Cardiac muscle cell (in vitro differentiated cells and primary cell): ENCODE measurements at regions not wholly inside any gene's neighbourhood (a gene's known extent, or its start where the extent isn't known, plus 50 kb on each side); places are given as distances from the start of the nearest gene placed in this dataset.

Experiments used
- DNase-seq, 2 donors: peaks; one replicate each; pipeline versions ENCODE4 v3.0.0 to v3.0.0-alpha.2; 2010 to 2017; ENCODE audit warnings: low read depth in 1 of 2, low spot score in 1 of 2
- H3K27ac ChIP-seq: fragments of 200-600 bp; sonication (generic); 2 replicates; pipeline ENCODE4 v1.5.1; 2016
- H3K27me3 ChIP-seq: fragments of 200-600 bp; sonication (generic); 2 replicates; pipeline ENCODE4 v1.6.0; 2016; ENCODE audit warnings: control low read depth
- H3K36me3 ChIP-seq: fragments of 200-600 bp; sonication (generic); 2 replicates; pipeline ENCODE4 v1.5.1; 2016; ENCODE audit warnings: control low read depth
- H3K4me1 ChIP-seq: fragments of 200-600 bp; sonication (generic); 2 replicates; pipeline ENCODE4 v1.8.1; 2017; ENCODE audit warnings: low read depth, mild to moderate bottlenecking, mixed run types
- H3K4me3 ChIP-seq: fragments of 200-600 bp; sonication (generic); 2 replicates; pipeline ENCODE4 v1.5.1; 2016; ENCODE audit warnings: mild to moderate bottlenecking
- H3K9me3 ChIP-seq: fragments of 200-600 bp; sonication (generic); 2 replicates; pipeline ENCODE4 v1.5.1; 2017; ENCODE audit warnings: low read depth, mild to moderate bottlenecking, control low read depth
- TF ChIP-seq, protein P1 (sequence below): IDR thresholded peaks from 2 replicates; pipeline ENCODE4 v1.5.1; 2012; ENCODE audit warnings: low read depth, mild to moderate bottlenecking, low read length

DNA sequence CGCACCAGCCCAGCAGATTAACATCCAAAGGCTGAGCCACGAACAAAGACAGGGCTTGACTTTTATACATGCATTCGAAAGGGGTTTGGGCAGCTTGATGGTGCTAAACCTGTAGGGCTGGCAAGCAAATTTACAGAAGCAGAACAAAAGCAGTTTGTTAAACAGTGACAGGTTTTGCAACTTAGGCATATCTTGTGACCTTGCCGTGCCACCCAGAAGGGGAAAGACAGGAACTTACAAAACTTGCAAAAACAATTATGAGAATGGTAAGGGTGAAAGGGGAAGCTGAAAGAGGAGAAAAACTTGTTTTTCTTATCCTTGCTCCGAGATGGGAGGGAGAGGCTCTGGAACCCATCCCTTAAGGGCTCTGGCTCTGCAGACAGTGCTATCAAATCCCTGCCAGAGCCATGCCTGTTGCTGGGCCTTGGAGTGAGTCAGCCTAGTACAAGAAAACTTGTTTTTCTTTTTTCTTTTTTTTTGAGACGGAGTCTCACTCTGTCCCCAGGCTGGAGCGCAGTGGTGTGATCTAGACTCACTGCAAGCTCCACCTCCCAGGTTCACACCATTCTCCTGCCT is 1325.2 kb upstream of the PRR20A start:
- Histone ChIP-seq H3K27ac (no peak overlapping the region), H3K27me3 (no peaks in the 10 kb centered on the region), H3K4me3 (no peak overlapping the region), H3K4me1 (no peaks in the 10 kb centered on the region), H3K36me3 (no peaks in the 10 kb centered on the region), H3K9me3 (no peaks in the 10 kb centered on the region)
- TF ChIP-seq, protein P1, sequence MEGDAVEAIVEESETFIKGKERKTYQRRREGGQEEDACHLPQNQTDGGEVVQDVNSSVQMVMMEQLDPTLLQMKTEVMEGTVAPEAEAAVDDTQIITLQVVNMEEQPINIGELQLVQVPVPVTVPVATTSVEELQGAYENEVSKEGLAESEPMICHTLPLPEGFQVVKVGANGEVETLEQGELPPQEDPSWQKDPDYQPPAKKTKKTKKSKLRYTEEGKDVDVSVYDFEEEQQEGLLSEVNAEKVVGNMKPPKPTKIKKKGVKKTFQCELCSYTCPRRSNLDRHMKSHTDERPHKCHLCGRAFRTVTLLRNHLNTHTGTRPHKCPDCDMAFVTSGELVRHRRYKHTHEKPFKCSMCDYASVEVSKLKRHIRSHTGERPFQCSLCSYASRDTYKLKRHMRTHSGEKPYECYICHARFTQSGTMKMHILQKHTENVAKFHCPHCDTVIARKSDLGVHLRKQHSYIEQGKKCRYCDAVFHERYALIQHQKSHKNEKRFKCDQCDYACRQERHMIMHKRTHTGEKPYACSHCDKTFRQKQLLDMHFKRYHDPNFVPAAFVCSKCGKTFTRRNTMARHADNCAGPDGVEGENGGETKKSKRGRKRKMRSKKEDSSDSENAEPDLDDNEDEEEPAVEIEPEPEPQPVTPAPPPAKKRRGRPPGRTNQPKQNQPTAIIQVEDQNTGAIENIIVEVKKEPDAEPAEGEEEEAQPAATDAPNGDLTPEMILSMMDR, result no peak
- no peak for DNase-seq

DNA sequence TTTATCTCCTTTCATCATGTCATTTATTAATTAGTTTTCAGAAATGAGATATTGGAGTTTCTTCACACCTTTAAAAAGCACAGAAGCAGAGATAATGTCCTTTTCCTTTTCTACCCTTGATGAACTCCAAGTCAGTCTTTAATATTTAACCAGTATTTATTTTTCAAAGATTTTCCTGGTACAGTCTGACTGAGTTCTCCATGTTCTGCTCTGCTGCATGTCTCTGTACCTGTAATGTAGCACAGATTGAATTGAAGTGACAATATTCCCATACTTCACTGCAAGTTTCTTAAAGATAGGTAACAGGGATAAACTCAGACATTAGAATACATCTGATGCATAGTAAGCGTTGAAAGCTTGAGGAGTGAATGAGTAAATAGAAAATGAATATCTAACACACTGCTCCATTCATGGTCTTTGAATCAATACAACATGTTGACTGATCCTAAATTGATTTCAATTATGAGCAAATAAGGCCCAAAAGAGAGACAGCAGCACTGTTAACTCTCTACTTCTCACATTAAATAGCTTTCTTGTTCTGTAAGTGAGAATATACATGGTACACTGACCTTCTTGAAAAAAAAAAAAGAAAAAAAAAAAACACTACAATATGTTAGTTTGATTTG is 1323.6 kb upstream of the PRR20A start:
- Histone ChIP-seq H3K36me3 (no peaks in the 10 kb centered on the region), H3K27ac (no peak overlapping the region), H3K4me3 (no peak overlapping the region), H3K27me3 (no peaks in the 10 kb centered on the region), H3K4me1 (no peaks in the 10 kb centered on the region), H3K9me3 (no peaks in the 10 kb centered on the region)
- DNase-seq, result no peak
- TF ChIP-seq, protein P1, result no peak

DNA sequence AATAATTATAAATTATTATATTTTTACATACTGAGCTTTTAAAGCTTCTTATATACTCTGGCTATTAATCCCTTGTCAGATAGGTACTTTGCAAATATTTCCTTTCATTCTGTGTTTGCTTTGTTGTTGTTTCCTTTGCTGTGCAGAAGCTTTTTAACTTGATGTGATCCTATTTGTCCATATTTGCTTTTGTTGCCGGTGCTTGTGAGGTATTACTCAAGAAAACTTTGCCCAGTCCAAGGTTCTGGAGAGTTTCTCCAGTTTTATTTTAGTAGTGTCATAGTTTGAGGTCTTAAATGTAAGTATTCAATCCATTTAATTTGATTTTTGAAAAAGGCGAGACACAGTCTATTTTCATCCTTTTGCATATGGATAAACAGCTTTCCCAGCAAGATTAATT is 1319.9 kb upstream of the PRR20A start:
- Histone ChIP-seq H3K9me3 (no peaks in the 10 kb centered on the region), H3K4me1 (no peaks in the 10 kb centered on the region), H3K27ac (no peak overlapping the region), H3K36me3 (no peaks in the 10 kb centered on the region), H3K4me3 (no peak overlapping the region), H3K27me3 (no peaks in the 10 kb centered on the region)
- TF ChIP-seq, protein P1, result no peak
- no peak for DNase-seq

- H3K4me1 ChIP-seq, result no peaks in the 10 kb centered on the region
- no peaks in the 10 kb centered on the region for H3K9me3 ChIP-seq
- H3K36me3 ChIP-seq, result no peaks in the 10 kb centered on the region
- H3K27ac ChIP-seq, result no peak overlapping the region
- H3K27me3 ChIP-seq, result no peaks in the 10 kb centered on the region
- H3K4me3 ChIP-seq, result no peak overlapping the region
- DNase-seq, result no peak
- TF ChIP-seq, protein P1, result no peak
These were observed 1271.1 kb upstream of the PRR20A start for GRCh38 chr13:55869648-55870047.

- H3K36me3 ChIP-seq, result no peaks in the 10 kb centered on the region
These were observed 1253.2 kb upstream of the PRR20A start for GRCh38 chr13:55887561-55887960.

More at GRCh38 chr13:55887561-55887960, 1253.2 kb upstream of the PRR20A start:
- no peaks in the 10 kb centered on the region for H3K27me3 ChIP-seq
- TF ChIP-seq, protein P1, result no peak
- DNase-seq, result no peak
- no peak overlapping the region for H3K27ac ChIP-seq
- no peak overlapping the region for H3K4me3 ChIP-seq
- H3K9me3 ChIP-seq, result no peaks in the 10 kb centered on the region
- H3K4me1 ChIP-seq, result no peaks in the 10 kb centered on the region
